ENCODE measurements at regions not wholly inside any gene's neighbourhood (a gene's known extent, or its start where the extent isn't known, plus 50 kb on each side); places are given as distances from the start of the nearest gene placed in this dataset.

DNA sequence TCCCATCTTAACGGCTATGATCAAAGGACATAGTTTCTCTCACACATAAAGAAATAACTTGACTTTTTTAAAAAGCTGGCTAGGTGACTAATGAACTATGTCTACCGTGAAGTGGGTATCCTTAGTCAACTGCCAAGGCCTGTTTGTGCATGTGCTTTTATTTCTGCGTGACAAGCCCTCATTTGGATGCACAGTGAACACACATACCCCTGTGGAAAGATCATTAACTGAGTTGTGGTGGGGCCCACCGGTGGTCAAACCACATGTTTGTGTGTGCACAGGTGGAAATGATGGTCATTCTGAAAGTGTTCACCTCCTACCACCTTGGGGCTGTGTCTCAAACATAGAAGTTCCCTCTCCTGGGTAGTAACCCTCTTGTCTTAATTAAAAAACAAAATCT, 256.1 kb upstream of the SALL1 start:
- no peak for DNase-seq (ENCODE audit: low spot score)
- H3K27me3 Mint-ChIP-seq (ENCODE audit: low read depth) = no peaks in the 10 kb centered on the region
- H3K4me1 Mint-ChIP-seq (ENCODE audit: low read depth) = no peaks in the 10 kb centered on the region

DNA sequence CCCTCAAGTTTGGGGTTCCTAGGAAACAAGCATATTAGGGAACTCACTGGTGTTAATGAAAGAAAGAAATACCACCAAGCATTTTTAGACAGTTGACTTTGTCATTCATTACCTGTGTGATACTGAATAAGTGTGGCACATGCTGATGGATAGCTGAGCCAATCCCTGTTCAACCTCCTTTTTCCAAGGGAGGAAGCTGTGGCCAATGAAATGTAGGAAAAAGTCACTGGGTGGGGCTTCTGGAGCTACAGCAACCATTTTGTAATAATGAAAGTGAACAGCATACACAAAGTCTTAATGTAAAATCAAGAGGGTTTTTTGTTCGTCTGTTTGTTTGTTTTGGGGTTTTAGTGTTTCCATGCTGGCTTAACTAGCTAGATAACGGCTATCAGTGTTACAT, 254.3 kb upstream of the SALL1 start:
- TF ChIP-seq, protein P1, sequence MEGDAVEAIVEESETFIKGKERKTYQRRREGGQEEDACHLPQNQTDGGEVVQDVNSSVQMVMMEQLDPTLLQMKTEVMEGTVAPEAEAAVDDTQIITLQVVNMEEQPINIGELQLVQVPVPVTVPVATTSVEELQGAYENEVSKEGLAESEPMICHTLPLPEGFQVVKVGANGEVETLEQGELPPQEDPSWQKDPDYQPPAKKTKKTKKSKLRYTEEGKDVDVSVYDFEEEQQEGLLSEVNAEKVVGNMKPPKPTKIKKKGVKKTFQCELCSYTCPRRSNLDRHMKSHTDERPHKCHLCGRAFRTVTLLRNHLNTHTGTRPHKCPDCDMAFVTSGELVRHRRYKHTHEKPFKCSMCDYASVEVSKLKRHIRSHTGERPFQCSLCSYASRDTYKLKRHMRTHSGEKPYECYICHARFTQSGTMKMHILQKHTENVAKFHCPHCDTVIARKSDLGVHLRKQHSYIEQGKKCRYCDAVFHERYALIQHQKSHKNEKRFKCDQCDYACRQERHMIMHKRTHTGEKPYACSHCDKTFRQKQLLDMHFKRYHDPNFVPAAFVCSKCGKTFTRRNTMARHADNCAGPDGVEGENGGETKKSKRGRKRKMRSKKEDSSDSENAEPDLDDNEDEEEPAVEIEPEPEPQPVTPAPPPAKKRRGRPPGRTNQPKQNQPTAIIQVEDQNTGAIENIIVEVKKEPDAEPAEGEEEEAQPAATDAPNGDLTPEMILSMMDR (IDR thresholded peaks at IDR 0.05) = no peak
- Mint-ChIP-seq H3K4me3 (ENCODE audit: unreplicated experiment) (no peak overlapping the region), H3K27ac (ENCODE audit: unreplicated experiment) (no peak overlapping the region), H3K4me1 (ENCODE audit: low read depth) (no peaks in the 10 kb centered on the region), H3K9me3 (ENCODE audit: low read depth) (peaks cover 24% of the 10 kb centered on the region), H3K36me3 (ENCODE audit: low read depth) (no peaks in the 10 kb centered on the region), H3K27me3 (ENCODE audit: low read depth) (no peaks in the 10 kb centered on the region)
- DNase-seq (ENCODE audit: low spot score) = no peak

More for the DNA sequence above, 256.1 kb upstream of the SALL1 start:
- no peak overlapping the region for H3K4me3 Mint-ChIP-seq (ENCODE audit: unreplicated experiment)
- no peaks in the 10 kb centered on the region for H3K36me3 Mint-ChIP-seq (ENCODE audit: low read depth)
- H3K27ac Mint-ChIP-seq (ENCODE audit: unreplicated experiment) = no peak overlapping the region
- TF ChIP-seq, protein P1 (IDR thresholded peaks at IDR 0.05) = no peak
- H3K9me3 Mint-ChIP-seq (ENCODE audit: low read depth) = peaks cover 9% of the 10 kb centered on the region

DNA sequence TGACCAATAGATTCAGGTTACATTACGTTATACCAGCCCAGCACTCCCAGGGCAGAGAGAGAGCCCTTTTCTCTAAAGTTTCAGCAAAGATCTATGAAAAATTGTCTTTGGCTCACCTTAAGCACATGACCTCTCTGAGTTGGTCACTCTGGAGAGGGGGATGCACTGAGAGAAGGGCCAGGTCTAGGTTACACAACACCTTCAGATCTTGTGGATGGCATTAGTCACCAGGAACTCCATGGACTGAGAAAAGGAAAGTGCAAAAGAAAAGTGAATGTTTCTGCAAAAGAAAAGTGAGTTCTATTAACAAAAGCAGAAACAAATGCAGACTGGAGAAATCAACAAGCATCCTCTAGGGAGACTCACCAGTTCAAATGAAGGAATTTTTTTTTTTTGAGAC, 253.3 kb upstream of the SALL1 start:
- peaks cover 27% of the 10 kb centered on the region for H3K9me3 Mint-ChIP-seq (ENCODE audit: low read depth)
- H3K36me3 Mint-ChIP-seq (ENCODE audit: low read depth) = no peaks in the 10 kb centered on the region
- H3K27me3 Mint-ChIP-seq (ENCODE audit: low read depth) = no peaks in the 10 kb centered on the region
- TF ChIP-seq, protein P1 (IDR thresholded peaks at IDR 0.05) = no peak
- no peak for DNase-seq (ENCODE audit: low spot score)
- no peaks in the 10 kb centered on the region for H3K4me1 Mint-ChIP-seq (ENCODE audit: low read depth)
- H3K4me3 Mint-ChIP-seq (ENCODE audit: unreplicated experiment) = no peak overlapping the region
- no peak overlapping the region for H3K27ac Mint-ChIP-seq (ENCODE audit: unreplicated experiment)

DNA sequence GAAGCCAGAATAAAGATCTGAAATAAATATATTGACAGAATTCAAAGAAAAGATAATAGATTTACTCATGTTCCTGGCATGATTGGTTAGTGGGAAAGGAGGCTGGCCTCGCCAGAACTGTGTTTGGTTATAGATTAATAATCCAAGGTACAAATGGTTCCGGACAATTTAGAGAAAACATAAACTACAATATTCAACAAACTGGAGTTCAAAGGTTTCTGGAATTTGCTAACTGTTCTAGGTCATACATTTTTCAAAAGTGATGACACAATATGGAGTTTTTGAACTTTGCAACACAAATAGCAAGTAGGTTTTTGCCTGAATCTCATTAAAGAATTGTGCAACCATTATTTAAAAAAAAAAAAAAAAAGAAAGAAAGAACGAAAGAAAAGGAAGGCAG, 251.7 kb upstream of the SALL1 start:
- TF ChIP-seq, protein P1 (IDR thresholded peaks at IDR 0.05) = no peak
- Mint-ChIP-seq H3K4me3 (ENCODE audit: unreplicated experiment) (no peak overlapping the region), H3K27me3 (ENCODE audit: low read depth) (no peaks in the 10 kb centered on the region), H3K36me3 (ENCODE audit: low read depth) (no peaks in the 10 kb centered on the region), H3K9me3 (ENCODE audit: low read depth) (peaks cover 27% of the 10 kb centered on the region), H3K4me1 (ENCODE audit: low read depth) (no peaks in the 10 kb centered on the region), H3K27ac (ENCODE audit: unreplicated experiment) (no peak overlapping the region)
- no peak for DNase-seq (ENCODE audit: low spot score)

DNA sequence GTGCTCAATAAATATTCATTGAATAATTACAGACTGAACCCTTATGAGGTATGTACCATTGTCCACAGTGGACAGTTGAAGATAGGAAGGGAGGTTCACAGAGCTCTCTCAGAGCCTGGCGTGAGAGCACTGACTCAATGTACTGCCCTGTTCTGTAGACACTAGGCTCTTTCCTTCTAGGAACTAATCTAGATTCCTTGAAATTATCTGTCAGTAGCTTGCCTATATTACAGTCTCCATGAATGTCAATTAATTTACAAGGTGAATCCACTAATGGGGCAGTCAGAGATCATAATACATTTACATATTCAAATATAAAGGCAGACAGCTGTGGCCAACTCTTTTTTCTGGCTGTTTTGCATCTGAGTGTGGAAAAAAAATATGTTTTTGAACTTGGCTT, 251.2 kb upstream of the SALL1 start:
- no peaks in the 10 kb centered on the region for H3K36me3 Mint-ChIP-seq (ENCODE audit: low read depth)
- no peak for DNase-seq (ENCODE audit: low spot score)
- H3K4me3 Mint-ChIP-seq (ENCODE audit: unreplicated experiment) = no peak overlapping the region
- H3K9me3 Mint-ChIP-seq (ENCODE audit: low read depth) = peaks cover 27% of the 10 kb centered on the region
- H3K27me3 Mint-ChIP-seq (ENCODE audit: low read depth) = no peaks in the 10 kb centered on the region
- no peak overlapping the region for H3K27ac Mint-ChIP-seq (ENCODE audit: unreplicated experiment)
- no peaks in the 10 kb centered on the region for H3K4me1 Mint-ChIP-seq (ENCODE audit: low read depth)
- TF ChIP-seq, protein P1 (IDR thresholded peaks at IDR 0.05) = no peak

Measured in chondrocyte (in vitro differentiated cells).